ENCODE measurements at regions not wholly inside any gene's neighbourhood (a gene's known extent, or its start where the extent isn't known, plus 50 kb on each side); places are given as distances from the start of the nearest gene placed in this dataset.
A peak's percentile ranks its signal among the peaks of the same experiment; 100 is the strongest.

DNA sequence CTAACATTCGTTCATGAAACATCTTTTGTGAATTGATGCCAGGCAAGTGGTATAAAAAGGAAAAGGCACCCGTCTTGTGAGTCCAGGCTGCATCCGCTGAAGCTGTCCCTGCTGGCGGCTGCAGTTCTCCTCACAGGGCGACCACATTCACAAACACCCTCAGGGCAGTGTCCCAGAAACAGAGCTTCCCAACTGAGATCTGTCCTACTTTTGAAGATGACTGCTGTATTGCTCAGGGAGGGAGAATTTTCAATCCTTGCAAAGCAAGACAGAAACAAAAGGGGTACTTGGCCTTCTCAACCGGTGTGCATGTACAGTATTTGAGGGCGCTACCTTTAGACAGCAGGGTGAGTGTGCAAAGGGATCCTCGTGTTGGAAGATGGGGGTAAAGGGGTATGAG, 316.1 kb downstream of the GADD45G start:
- no peak for DNase-seq

- DNase-seq = no peak
Observed at GRCh38 chr9:89922099-89922498, 317.3 kb downstream of the GADD45G start.

GRCh38 chr9:89923174-89923573, 318.4 kb downstream of the GADD45G start:
- DNase-seq = no peak

DNA sequence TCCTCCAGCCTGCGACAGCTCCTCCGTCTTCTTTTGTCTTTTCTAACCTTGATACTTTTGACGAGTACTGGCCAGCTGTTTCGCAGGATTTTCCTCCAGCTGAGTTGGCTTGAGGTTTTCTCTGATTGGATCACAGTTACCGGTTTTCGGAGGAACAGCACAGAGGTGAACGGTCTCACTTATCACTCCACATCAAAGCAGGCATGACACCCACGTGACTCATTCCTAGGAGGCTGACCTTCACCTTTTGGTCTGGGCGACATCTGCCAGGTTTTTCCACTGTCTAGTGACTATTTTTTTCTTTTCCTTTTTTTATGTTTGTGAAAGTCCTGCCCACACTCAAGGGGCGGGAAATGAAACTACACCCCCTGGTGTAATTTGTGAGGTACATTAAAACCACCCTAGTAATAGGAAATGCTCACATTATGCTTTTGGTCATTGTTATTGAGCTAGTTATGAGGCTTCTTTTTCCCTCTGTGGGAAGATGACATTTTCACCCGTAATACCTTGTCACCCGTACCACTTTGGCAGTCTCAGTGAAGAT, 319.2 kb downstream of the GADD45G start:
- DNase-seq = no peak

- DNase-seq = no peak
Observed at GRCh38 chr9:89924611-89925010, 319.8 kb downstream of the GADD45G start.

DNA sequence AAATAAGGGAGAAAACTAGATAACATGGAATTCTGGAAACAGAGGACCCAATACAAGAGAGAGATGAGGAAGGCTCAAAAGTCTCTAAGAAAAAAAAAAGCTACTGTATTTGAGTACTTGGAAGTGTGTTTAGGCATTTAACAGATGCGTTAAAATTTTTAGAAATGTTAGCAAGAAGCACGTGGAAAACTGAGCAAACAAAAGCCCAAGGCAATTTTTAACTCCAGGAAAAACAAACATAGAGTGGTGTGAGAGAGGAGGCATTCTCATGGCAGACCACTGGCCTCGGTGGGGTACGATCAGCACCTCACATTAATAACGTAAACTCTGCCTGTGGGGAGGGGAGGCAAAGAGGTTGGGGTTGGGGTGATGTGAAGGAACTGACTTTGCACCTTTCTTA, 321.4 kb downstream of the GADD45G start:
- no peak for DNase-seq

GRCh38 chr9:89926691-89927220, 321.9 kb downstream of the GADD45G start:
- no peak for DNase-seq

GRCh38 chr9:89928106-89928505, 323.3 kb downstream of the GADD45G start:
- no peak for DNase-seq

DNA sequence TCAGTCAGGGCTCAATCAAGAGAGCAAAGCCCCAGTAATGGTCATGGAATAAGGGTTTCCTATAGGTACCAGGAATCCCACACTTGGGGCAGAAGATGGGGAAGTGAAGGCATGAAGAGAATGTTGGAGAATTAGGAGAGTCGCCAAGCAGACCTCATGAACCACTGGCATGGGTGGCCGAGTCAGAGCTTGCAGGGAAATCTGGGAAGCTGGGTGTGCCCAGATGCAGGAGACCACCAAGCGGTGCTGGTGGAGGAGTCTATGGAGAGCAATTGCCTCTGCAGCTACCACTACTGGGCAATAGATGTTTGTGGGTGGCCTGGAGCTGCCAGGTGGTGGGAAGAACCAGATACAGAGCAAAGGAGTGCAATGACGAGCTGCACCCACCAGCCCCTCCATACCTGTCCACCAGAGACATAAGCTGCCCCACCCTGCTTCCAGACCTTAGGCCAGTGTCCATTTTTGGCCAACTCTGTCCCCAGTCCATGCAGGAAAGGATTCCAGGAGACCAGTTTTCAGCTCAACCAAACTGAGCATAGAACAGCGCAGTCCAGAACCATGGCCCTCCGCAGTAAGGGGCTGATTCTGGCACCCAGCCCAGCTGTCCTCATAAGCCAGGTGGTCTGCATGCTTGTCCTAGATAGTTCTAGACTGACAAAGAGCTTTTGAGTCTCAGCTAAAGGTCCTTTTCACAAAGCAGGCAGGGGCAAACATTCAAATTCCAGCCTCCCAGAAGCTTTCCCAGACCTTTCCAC, 323.9 kb downstream of the GADD45G start:
- DNase-seq = no peak

- no peak for DNase-seq
Observed at GRCh38 chr9:89929315-89929672, 324.5 kb downstream of the GADD45G start.

DNA sequence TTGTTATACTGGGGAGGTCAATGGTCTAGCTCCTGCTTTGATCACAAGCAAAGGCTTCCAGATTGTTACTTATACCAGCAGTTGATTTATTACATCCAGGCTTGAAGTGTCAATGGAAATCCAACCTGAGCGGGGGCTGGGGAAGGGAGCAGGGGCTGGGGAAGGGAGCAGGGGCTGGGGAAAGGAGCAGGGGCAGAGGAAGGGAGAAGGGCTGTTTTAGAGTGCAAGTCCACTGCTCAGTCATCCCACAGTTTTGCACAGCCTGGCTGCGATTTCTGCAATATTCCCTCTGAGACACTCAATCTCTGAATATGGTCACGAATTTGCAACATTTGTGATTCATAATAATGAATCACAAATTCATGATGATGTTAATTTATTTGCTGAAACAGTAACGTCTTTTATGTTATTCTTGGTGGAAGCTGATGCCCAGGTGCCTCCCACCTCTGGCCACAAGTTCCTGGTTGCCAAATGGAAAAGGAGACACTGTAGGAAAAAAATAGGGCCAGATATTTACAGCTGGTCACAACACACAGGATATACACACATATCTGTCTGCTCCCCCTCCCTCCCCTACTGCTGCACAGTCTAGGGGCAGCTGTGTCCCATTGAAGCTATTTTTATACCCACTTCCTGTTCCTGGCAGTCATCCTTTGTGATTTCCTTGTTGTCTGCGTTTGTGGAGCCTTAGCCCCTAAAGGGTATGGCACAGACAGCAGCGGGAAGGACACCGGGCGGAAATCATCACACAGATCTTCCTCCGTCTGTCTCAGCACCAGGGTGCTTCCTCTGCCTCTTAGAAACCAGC, 325.1 kb downstream of the GADD45G start:
- DNase-seq = no peak

DNA sequence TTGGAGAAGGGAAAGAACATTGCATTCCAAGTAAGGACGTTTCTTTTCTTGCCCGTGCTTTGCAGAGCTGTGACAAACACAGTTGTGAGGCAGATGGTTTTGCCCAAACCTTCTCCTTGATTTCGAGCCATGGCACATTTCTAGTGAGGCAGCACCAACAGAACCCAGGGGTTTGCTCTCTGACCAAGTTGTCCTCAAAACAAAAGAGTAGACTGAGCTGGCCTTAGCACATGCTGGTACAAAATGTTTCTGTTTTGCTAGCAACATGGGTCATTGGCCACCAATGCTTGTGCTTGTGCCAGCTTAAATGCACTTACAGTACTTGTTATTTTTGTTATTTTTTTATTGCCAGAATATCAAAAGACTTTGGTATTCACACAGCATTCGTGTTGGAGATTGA, 328.8 kb downstream of the GADD45G start:
- DNase-seq = no peak

- DNase-seq = no peak
Observed at GRCh38 chr9:89935115-89935514, 330.3 kb downstream of the GADD45G start.

DNA sequence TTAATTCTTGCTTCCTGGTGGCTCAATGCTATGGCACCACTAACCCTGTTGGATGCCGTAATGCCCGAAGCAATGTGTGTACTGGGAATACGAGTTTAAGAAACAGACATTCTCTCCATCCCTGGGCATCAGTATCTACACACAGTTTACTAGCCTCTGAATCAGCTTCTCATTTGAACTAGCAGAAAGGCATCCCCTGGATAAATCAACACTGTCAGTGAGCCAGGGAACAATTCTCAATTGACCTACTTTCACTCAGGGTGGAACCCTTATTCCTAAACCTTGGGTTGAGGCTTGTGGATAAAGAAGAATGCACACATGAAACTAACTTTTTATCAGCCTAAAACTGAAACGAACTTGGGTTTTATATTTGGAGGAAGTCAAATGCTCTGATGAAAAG, 331.0 kb downstream of the GADD45G start:
- DNase-seq = no peak

DNA sequence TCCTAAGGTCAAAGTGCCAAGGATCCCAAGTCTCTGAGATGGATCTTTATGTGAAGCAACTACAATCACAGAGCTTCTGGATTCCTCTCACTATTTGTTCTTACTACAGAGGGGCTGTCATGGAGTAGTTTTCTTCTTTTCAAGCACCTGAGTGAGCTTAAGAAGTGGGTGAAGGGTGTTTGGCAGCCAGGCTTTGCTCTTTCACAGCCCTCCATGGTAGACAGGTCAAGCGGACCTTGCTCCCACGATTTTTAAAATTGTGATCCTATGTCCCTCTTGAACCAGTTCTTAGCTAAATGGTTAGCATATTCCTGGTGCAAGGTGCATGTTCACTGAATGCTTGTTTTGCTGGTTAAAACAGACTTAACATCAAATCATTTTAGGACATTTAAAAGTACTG, 332.2 kb downstream of the GADD45G start:
- no peak for DNase-seq

GRCh38 chr9:89939181-89939580, 334.4 kb downstream of the GADD45G start:
- no peak for DNase-seq

DNA sequence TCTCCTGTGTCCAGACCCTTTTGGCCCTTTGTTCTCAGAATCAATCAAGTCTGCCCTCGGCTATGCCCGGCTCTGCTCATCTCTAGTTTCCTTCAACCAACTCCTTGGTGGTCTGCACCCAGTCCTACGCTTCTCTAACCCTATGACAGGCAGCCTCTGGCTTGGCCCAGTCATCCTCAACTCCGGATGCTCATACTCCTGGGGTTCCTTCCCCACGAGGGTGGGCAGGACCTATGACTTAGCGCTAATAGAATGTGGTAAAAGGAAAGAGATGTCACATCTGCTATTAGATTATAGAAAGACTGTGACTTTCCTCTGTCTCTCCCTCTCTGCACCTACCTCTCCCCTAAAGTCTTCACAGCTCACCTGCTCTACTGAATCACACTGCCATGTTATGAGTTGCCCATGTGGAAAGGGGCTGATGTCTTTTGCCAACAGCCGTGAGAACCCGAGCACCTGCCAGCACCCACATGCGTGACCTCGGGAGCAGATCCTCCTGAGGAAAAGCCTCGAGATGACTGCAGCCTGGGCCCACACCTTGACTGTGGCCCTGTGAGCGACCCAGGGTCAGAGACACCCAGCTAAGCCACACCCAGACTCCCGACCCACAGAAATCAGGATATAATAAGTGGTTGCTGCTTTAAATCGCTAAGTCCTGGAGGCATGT, 334.9 kb downstream of the GADD45G start:
- no peak for DNase-seq

- no peak for DNase-seq
Observed at GRCh38 chr9:89940625-89941024, 335.8 kb downstream of the GADD45G start.

DNA sequence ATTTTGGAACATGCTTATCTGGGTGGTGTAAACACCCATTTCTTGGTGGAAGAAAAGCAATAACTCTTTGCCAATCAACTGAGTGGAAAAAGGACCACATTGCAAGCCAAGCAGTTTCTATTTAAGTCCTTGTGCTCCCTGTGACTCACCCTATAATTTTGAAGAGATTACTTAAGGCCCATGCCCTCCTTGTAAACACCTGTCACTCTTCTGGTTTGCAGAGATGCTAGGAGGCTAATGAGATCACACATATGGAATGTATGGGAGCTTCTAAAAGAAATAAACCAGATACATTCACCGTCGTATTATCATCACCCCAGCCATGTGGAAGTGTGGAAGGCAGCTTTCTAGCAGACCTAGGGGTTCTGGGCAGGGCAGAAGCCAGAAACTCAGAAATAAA, 337.1 kb downstream of the GADD45G start:
- peak; percentile 72 for DNase-seq

DNA sequence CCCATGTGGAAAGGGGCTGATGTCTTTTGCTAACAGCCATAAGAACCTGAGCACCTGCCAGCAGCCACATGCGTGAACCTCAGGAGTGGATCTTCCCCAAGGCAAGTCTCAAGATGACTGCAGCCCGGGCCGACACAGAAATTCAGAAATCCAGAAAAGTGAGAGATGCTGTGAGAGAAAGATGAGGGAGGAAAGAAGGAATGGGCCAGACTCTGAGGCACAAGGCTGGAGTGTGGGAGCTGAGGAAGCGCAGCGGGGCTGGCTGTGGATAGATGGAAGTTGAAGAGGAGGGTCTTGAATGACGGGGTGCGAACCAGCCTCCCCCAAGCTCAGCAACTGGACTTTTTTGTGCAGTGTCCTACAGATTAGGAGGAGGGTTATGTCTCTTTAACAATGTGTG, 337.8 kb downstream of the GADD45G start:
- DNase-seq = no peak

DNA sequence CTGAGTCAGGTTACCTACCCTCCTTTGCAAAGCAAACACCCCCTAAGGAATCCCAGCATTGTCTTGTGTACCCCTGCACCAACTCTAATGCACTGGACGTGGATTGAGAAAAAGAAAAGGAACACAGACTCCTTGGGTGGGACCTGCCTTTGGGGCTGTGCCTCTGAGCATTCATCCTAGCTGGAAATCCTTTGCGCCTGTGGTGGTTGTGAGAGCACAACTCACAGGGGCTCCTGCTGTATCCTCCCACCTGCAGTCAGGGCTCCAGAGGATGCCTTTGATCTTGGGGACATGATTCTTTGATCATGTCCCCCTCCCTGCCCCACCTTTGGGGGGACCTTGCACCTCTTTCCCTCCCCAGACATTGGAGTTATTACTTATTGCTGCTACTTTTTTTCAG, 338.5 kb downstream of the GADD45G start:
- no peak for DNase-seq

GRCh38 chr9:89943728-89944127, 338.9 kb downstream of the GADD45G start:
- no peak for DNase-seq

- no peak for DNase-seq
Observed at GRCh38 chr9:89945133-89945532, 340.3 kb downstream of the GADD45G start.
